WTC11 (cell line): ENCODE measurements at regions not wholly inside any gene's neighbourhood (a gene's known extent, or its start where the extent isn't known, plus 50 kb on each side); places are given as distances from the start of the nearest gene placed in this dataset.

Experiments
- ATAC-seq: fragments of 200-7000 bp; cut with Tn5 transposase; 2 replicates; pipeline ENCODE4 v1.10.0; 2021; ENCODE audit warnings: mild to moderate bottlenecking, moderate library complexity
- CTCF ChIA-PET: fragments of 300-600 bp; sonication (Branson Sonifier 250); formaldehyde crosslinking; loops from one replicate; lab custom pipeline; 2021; ENCODE audit warnings: antibody characterized with exemption; lab: Charles Lee
- POLR2A ChIA-PET: fragments of 350-600 bp; sonication (Branson Sonifier 250); formaldehyde crosslinking; loops from one replicate; lab custom pipeline; 2021; ENCODE audit warnings: antibody characterized with exemption; lab: Charles Lee
- DNase-seq: peaks from one replicate; pipeline ENCODE4 v3.0.0; 2021; ENCODE audit warnings: low spot score
- H3K27ac Mint-ChIP-seq: 2 replicates; pipeline ENCODE4 v1.8.0; 2021; ENCODE audit warnings: mixed read lengths
- H3K27me3 Mint-ChIP-seq: 2 replicates; pipeline ENCODE4 v1.8.0; 2021; ENCODE audit warnings: low read depth, mild to moderate bottlenecking, moderate library complexity, mixed read lengths
- H3K36me3 Mint-ChIP-seq: 2 replicates; pipeline ENCODE4 v1.8.0; 2021; ENCODE audit warnings: mixed read lengths
- H3K4me1 Mint-ChIP-seq: 2 replicates; pipeline ENCODE4 v1.8.0; 2022; ENCODE audit warnings: mixed read lengths
- H3K4me3 Mint-ChIP-seq: 2 replicates; pipeline ENCODE4 v1.8.0; 2021; ENCODE audit warnings: mild to moderate bottlenecking, moderate library complexity, mixed read lengths
- H3K9me3 Mint-ChIP-seq: 2 replicates; pipeline ENCODE4 v1.8.0; 2021; ENCODE audit warnings: mixed read lengths
- ATF3 ChIP-seq: sonication (generic); formaldehyde crosslinking; conservative IDR thresholded peaks from 2 replicates; pipeline ENCODE4 v1.8.1; 2022; ENCODE audit warnings: mild to moderate bottlenecking, missing genetic modification reagents
- ATF6 ChIP-seq: sonication (generic); formaldehyde crosslinking; IDR thresholded peaks from 2 replicates; pipeline ENCODE4 v1.8.1; 2023; ENCODE audit warnings: mild to moderate bottlenecking, missing genetic modification reagents
- CDX4 ChIP-seq: fragments of 250-450 bp; sonication (Bioruptor Pico); IDR thresholded peaks from 2 replicates; pipeline ENCODE4 v1.9.0; 2021; ENCODE audit warnings: moderate library complexity, mild to moderate bottlenecking, inconsistent platforms, borderline replicate concordance
- CTCF ChIP-seq: fragments of 200-600 bp; IDR thresholded peaks from 2 replicates; pipeline ENCODE4 v1.8.0; 2022; ENCODE audit warnings: antibody characterized with exemption
- E2F5 ChIP-seq: sonication (generic); formaldehyde crosslinking; IDR thresholded peaks from 2 replicates; pipeline ENCODE4 v1.8.1; 2022; ENCODE audit warnings: mild to moderate bottlenecking, moderate library complexity, missing genetic modification reagents
- ELF4 ChIP-seq: sonication (generic); formaldehyde crosslinking; IDR thresholded peaks from 2 replicates; pipeline ENCODE4 v1.8.1; 2022; ENCODE audit warnings: low read depth, mild to moderate bottlenecking, moderate library complexity, missing genetic modification reagents
- ESRRA ChIP-seq: sonication (generic); formaldehyde crosslinking; IDR thresholded peaks from 2 replicates; pipeline ENCODE4 v1.8.1; 2022; ENCODE audit warnings: mild to moderate bottlenecking, missing genetic modification reagents, borderline replicate concordance
- ETV6 ChIP-seq: sonication (generic); formaldehyde crosslinking; IDR thresholded peaks from 2 replicates; pipeline ENCODE4 v1.8.1; 2022; ENCODE audit warnings: mild to moderate bottlenecking, missing genetic modification reagents
- IRF1 ChIP-seq: sonication (generic); formaldehyde crosslinking; IDR thresholded peaks from 2 replicates; pipeline ENCODE4 v1.8.0; 2023; ENCODE audit warnings: missing genetic modification reagents
- JAZF1 ChIP-seq: fragments of 250-450 bp; sonication (Bioruptor Pico); IDR thresholded peaks from 2 replicates; pipeline ENCODE4 v1.9.0; 2021; ENCODE audit warnings: moderate library complexity, mild to moderate bottlenecking, inconsistent platforms
- MYBL2 ChIP-seq: sonication (generic); formaldehyde crosslinking; IDR thresholded peaks from 2 replicates; pipeline ENCODE4 v1.8.1; 2023; ENCODE audit warnings: mild to moderate bottlenecking, moderate library complexity, missing genetic modification reagents
- OVOL2 ChIP-seq: fragments of 250-450 bp; sonication (Bioruptor Pico); IDR thresholded peaks from 2 replicates; pipeline ENCODE4 v1.9.0; 2021; ENCODE audit warnings: mild to moderate bottlenecking, borderline replicate concordance
- TCF7 ChIP-seq: sonication (generic); formaldehyde crosslinking; IDR thresholded peaks from 2 replicates; pipeline ENCODE4 v1.8.0; 2022; ENCODE audit warnings: mild to moderate bottlenecking, low read depth, missing genetic modification reagents, moderate library complexity
- TEAD1 ChIP-seq: sonication (generic); formaldehyde crosslinking; IDR thresholded peaks from 2 replicates; pipeline ENCODE4 v1.8.0; 2022; ENCODE audit warnings: mild to moderate bottlenecking, missing genetic modification reagents
- USF1 ChIP-seq: sonication (generic); formaldehyde crosslinking; IDR thresholded peaks from 2 replicates; pipeline ENCODE4 v1.8.0; 2022; ENCODE audit warnings: mild to moderate bottlenecking, missing genetic modification reagents
- USF2 ChIP-seq: sonication (generic); formaldehyde crosslinking; IDR thresholded peaks from 2 replicates; pipeline ENCODE4 v1.8.1; 2023; ENCODE audit warnings: mild to moderate bottlenecking, missing genetic modification reagents, moderate library complexity
- ZBTB43 ChIP-seq: sonication (generic); formaldehyde crosslinking; IDR thresholded peaks from 2 replicates; pipeline ENCODE4 v1.8.1; 2023; ENCODE audit warnings: mild to moderate bottlenecking, missing genetic modification reagents
- ZNF263 ChIP-seq: sonication (generic); formaldehyde crosslinking; IDR thresholded peaks from 2 replicates; pipeline ENCODE4 v1.8.1; 2022; ENCODE audit warnings: low read depth, mild to moderate bottlenecking, moderate library complexity, missing genetic modification reagents
- ZNF317 ChIP-seq: sonication (generic); formaldehyde crosslinking; IDR thresholded peaks from 2 replicates; pipeline ENCODE4 v1.8.1; 2023; ENCODE audit warnings: low read depth, mild to moderate bottlenecking, moderate library complexity, missing genetic modification reagents, borderline replicate concordance
- ZNF423 ChIP-seq: fragments of 250-450 bp; sonication (Bioruptor Pico); IDR thresholded peaks from 2 replicates; pipeline ENCODE4 v2.1.2; 2022; ENCODE audit warnings: mild to moderate bottlenecking, moderate library complexity
- ZSCAN18 ChIP-seq: fragments of 250-450 bp; sonication (Bioruptor Pico); IDR thresholded peaks from 2 replicates; pipeline ENCODE4 v2.1.2; 2022; ENCODE audit warnings: mild to moderate bottlenecking, moderate library complexity

GRCh38 chr18:10124071-10124470, 210.3 kb downstream of the VAPA start:
- ChIA-PET POLR2A (no interaction called here), CTCF (interaction anchor here (0.6 kb wide), 1 partner anchor 25 kb away, joined by 6 read pairs; no protein-coding TSS in a partner anchor)
- H3K36me3 Mint-ChIP-seq: 0 out of 2 replicates have a peak, but pooled peaks cover 3% of the 10 kb centered on the region
- TF ChIP-seq ELF4 (no peak), ATF3 (CRISPR knock-in tag) (no peak), TEAD1 (CRISPR knock-in tag) (no peak), ZSCAN18 (CRISPR knock-in tag) (no peak), MYBL2 (CRISPR knock-in tag) (no peak), USF1 (CRISPR knock-in tag) (no peak), E2F5 (CRISPR knock-in tag) (no peak), ETV6 (CRISPR knock-in tag) (no peak), TCF7 (CRISPR knock-in tag) (no peak), JAZF1 (CRISPR knock-in tag) (no peak), ZNF423 (CRISPR knock-in tag) (no peak), CTCF (no peak), IRF1 (CRISPR knock-in tag) (no peak), ZNF263 (no peak)
- TF ChIP-seq, all 79 proteins: peak for 0
- Mint-ChIP-seq H3K27ac (no peak overlapping the region), H3K4me1 (peaks cover 39% of the 10 kb centered on the region), H3K9me3 (peaks cover 10% of the 10 kb centered on the region), H3K4me3 (no peak overlapping the region), H3K27me3 (no peaks in the 10 kb centered on the region; the same call in 1 of the 2 replicates)
- no peak for ATAC-seq
- DNase-seq: no peak

- no peaks in the 10 kb centered on the region; the same call in 1 of the 2 replicates for H3K27me3 Mint-ChIP-seq
- peaks cover 39% of the 10 kb centered on the region for H3K4me1 Mint-ChIP-seq
- H3K9me3 Mint-ChIP-seq: peaks cover 6% of the 10 kb centered on the region
- ATAC-seq (no peak), DNase-seq (no peak)
- ChIA-PET CTCF (no interaction called here), POLR2A (no interaction called here)
- no peak overlapping the region for H3K27ac Mint-ChIP-seq
- H3K4me3 Mint-ChIP-seq: no peak overlapping the region
- H3K36me3 Mint-ChIP-seq: no peaks in the 10 kb centered on the region
- TF ChIP-seq ESRRA (CRISPR knock-in tag): no peak
- TF ChIP-seq ATF6 (CRISPR knock-in tag): no peak
- TF ChIP-seq JAZF1 (CRISPR knock-in tag): no peak
- TF ChIP-seq ZNF317 (CRISPR knock-in tag): no peak
- TF ChIP-seq ZBTB43 (CRISPR knock-in tag): no peak
- TF ChIP-seq OVOL2 (CRISPR knock-in tag): no peak
- TF ChIP-seq CDX4: no peak
- TF ChIP-seq USF2 (CRISPR knock-in tag): no peak
These were observed 210.7 kb downstream of the VAPA start for GRCh38 chr18:10124557-10124956.
